ENCODE measurements at regions not wholly inside any gene's neighbourhood (a gene's known extent, or its start where the extent isn't known, plus 50 kb on each side); places are given as distances from the start of the nearest gene placed in this dataset.

DNA sequence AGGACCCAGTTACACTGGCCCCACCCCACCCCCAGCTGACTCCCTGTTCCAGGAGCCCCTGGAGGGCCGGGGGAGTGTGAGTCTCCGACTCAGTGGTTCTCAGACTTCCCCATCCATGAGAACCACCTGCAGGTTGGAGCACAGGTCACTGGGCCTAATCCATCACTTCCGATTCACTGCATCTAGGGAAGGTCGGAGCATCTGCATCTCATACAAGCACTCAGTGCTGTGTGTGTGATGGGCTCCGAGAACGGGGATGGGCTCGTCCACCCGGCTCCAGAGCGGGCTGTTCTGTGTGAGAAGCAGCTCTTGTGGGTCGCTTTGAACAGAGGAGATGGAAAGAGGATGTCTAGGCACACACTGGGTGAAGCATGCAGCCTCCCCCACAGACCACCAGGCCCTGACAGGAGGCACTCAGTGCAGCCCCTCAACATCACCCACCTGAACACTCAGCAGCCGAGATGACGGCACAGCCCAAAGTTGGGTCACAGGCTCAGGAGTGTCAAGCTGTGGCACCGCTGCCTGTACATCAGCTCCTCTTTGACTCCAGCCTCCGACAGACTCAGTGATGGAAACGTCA lies 541.4 kb downstream of the BRD1 start:
- no peak for DNase-seq (ENCODE audit: low spot score)

DNA sequence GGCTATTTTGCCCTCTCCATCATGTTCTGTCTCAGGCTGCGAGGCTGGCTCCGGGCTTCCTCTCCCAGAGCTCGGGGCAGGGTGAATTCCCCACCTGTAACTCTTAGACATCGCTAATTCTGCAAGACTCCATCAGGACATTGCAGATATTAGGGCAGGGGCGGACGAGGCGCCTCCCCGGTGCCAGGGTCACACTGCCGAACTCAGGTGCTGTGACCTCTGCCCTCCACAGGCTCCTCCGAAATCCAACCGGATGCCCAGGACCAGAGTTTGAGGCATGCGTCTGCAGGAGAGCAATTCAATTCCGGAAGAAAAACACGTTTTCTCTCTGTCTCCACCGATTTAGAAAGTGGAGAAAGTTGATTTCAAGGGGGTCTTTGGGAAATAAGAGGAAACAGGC lies 542.7 kb downstream of the BRD1 start:
- no peak for DNase-seq (ENCODE audit: low spot score)

- DNase-seq (ENCODE audit: low spot score): no peak
These were observed 543.5 kb downstream of the BRD1 start for GRCh38 chr22:49284056-49284784.

- DNase-seq (ENCODE audit: low spot score): no peak
These were observed 545.1 kb downstream of the BRD1 start for GRCh38 chr22:49282596-49282995.

- DNase-seq (ENCODE audit: low spot score): no peak
These were observed 546.0 kb downstream of the BRD1 start for GRCh38 chr22:49281467-49282340.

- no peak for DNase-seq (ENCODE audit: low spot score)
These were observed 549.3 kb downstream of the BRD1 start for GRCh38 chr22:49278340-49278739.

- DNase-seq (ENCODE audit: low spot score): no peak
These were observed 551.1 kb downstream of the BRD1 start for GRCh38 chr22:49276567-49276966.

DNA sequence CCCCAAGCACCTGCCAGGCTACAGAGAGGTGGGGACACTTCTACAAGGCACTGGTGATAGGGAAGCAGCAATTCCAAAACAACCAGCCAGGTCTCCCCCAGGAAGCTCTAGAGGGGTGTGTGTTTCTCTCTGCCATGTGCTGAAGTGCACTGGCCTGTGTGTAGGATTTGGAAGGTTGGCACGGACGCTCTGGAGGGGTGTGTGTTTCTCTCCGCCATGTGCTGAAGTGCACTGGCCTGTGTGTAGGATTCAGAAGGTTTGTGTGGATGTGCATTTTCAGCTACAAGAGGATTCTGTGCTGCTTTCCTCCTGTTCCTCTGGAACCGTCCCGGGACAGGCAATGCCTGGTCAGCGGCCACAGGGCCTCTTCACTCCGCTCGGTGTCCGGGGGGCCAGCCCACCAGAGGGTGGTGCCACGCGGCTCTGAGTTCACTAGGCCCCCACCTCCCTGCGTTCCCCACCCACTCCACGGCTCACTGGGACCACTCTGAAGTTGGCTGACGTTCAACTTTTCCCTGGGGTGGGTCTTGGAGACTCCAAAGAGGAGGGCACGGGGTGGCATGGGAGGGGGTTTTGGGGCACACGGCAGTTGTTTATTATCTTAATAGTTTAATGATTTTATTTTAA lies 552.8 kb downstream of the BRD1 start:
- no peak for DNase-seq (ENCODE audit: low spot score)

- DNase-seq (ENCODE audit: low spot score): no peak
These were observed 555.0 kb downstream of the BRD1 start for GRCh38 chr22:49272546-49273125.

DNA sequence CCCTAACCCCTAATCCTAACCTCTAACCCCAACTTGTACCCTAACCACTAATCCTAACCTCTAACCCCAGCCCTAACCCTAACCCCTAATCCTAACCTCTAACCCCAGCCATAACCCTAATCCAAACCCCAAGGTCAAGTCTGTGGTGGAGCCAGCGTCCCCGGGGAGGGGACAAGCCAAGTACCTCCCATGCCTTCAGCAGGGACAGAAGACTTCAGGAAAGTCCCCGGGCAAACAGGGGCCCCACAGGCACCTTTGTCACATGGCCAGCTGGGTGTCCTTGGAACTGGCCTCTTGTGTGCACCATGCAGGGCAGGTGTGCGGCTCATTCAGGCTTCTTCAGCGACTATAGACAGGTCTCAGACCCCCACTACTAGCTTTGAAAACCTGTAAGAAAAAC lies 555.8 kb downstream of the BRD1 start:
- DNase-seq (ENCODE audit: low spot score): no peak

- DNase-seq (ENCODE audit: low spot score): no peak
These were observed 556.3 kb downstream of the BRD1 start for GRCh38 chr22:49271369-49271727.

GRCh38 chr22:49270595-49271368 lies 556.9 kb downstream of the BRD1 start:
- DNase-seq (ENCODE audit: low spot score): no peak

DNA sequence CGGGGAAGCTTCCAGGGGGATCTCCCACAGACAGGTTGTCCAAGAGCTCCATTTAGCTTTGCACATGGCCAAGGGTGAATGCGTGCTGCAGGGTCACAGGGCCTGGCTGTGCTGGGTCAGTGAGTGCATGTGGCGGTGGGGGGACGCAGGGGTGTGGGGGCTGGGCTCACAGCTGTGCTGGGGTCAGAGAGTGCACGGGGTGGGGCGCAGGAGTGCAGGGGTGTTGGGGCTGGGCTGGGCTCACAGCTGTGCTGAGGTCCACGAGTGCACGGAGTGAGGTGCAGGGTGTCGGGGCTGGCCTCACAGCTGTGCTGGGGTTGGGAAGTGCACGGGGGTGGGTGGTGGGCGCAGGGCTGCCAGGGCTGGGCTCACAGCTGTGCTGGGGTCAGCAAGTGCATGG lies 557.7 kb downstream of the BRD1 start:
- DNase-seq (ENCODE audit: low spot score): no peak

GRCh38 chr22:49269371-49269770 lies 558.3 kb downstream of the BRD1 start:
- DNase-seq (ENCODE audit: low spot score): no peak

GRCh38 chr22:49268924-49269323 lies 558.7 kb downstream of the BRD1 start:
- no peak for DNase-seq (ENCODE audit: low spot score)

DNA sequence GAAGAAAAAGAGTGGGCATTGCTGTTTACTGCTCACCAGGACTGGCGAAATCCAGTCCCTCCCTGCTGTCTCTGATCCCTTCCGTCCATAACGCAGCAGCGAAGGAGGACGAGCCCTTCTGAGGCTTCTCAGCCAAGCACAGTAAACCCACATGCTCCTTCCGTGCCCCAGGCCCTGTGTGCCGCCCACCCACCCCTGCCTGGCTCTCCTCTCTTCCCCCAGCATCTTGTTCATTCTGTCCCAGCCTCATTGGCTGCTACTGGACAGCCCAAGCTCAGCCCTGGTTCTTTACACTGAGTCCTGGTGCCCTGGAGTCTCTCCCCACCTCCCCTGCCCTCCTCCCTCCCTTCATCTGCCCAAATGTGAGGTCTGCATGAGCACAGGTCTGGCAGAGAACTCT lies 559.7 kb downstream of the BRD1 start:
- no peak for DNase-seq (ENCODE audit: low spot score)

DNA sequence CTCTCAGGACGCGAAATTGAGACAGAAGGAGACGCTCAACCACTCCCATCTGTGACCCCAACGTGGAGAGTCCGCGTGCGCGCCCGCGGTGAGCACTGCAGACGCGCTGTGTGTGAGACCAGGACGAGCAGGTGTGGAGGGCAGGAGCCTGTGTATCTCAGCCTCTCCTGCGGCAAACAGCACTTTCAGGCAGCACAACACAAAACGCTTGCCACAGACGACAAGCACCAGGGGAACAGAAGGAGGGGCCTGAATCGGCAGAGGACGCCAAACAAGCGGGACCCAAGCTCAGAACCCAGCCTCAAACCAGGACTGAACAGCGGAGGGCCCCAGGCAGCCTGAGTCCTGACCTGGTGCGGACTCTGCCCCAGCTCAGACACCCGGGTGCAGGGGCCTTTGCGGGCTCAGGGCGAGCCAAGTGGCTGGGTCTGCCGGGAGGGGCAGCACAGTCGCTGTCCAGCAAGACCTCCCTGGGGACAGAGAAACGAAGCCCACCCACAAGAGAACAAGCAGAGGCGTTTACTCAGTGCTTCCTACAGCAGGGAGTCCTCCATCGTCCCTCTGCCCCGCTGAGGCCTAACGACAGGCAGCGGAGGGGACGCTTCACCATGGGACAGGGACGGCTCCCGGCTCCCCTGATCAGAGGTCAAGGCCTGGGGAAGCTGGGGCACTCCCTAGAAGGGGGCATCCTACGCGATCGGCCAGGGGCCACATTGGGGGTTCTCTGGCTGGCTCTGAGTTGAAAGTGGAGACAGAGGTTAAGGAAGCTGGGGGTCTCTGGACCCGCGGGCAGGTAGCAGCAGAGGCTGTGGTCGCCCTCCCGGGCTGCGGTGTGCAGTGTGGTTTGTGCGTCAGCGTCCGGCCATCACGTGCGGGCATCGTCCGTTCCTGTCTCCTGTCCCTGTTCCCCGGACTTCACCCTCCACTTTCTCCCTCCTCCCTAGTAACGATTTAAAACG lies 560.8 kb downstream of the BRD1 start:
- DNase-seq (ENCODE audit: low spot score): no peak

GRCh38 chr22:49264696-49265095 lies 563.0 kb downstream of the BRD1 start:
- no peak for DNase-seq (ENCODE audit: low spot score)

DNA sequence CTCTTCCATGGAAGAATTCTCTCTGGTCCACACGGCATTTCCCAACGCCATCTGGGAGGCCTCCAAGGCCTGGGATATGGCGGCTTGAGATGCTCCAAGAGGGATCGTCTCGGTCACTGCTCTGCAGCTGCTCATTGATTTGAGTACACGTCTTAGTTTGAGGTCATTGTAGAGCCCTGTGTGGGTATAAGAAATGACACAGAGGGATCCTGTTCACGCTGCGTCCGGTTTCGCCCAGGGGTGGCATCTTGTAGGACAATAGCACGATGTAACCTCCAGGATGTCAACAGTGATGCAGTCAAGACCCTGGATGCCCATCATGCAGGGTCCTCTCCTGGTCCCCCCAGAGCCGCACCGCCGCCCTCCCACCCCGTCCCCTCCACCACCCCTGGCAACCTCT lies 564.6 kb downstream of the BRD1 start:
- no peak for DNase-seq (ENCODE audit: low spot score)

DNA sequence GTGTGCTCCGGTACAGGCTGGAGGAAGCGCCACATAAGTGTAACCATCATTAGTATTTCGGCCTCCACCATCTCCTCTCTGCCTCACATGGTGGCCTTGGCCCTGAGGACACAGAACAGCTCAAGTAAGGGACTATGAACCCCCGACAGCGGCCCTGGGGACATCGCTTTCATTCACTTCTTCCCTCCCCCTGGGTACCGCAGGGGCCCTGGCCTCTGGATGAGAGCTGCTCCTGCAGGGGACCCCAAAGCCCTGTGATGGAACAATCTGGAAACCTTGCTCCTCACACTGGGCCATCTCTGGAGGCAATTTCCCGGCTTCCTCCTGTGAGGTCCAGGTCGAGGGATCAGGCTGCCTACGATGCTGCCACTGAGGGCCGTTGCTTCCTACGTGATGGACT lies 565.5 kb downstream of the BRD1 start:
- no peak for DNase-seq (ENCODE audit: low spot score)

All from AG08396 (cell line).